Loucy (cell line): ENCODE measurements at regions not wholly inside any gene's neighbourhood (a gene's known extent, or its start where the extent isn't known, plus 50 kb on each side); places are given as distances from the start of the nearest gene placed in this dataset.

Experiments used
- H2AFZ ChIP-seq: fragments of 200-600 bp; sonication (generic); 2 replicates; pipeline ENCODE4 v1.6.0; 2016; ENCODE audit warnings: antibody characterized with exemption, mild to moderate bottlenecking, low read length, moderate library complexity
- H3F3A ChIP-seq: fragments of 200-600 bp; 2 replicates; pipeline ENCODE4 v1.6.0; 2016; ENCODE audit warnings: antibody characterized with exemption, low read depth, mild to moderate bottlenecking
- H3K27me3 ChIP-seq: fragments of 200-600 bp; sonication (generic); 2 replicates; pipeline ENCODE4 v1.6.1; 2014; ENCODE audit warnings: low read length, mild to moderate bottlenecking; ENCODE audit not compliant: insufficient read depth, poor library complexity, severe bottlenecking
- H3K36me3 ChIP-seq: fragments of 200-600 bp; sonication (generic); 2 replicates; pipeline ENCODE4 v1.6.1; 2016; ENCODE audit warnings: low read length; ENCODE audit not compliant: insufficient read depth
- H3K4me1 ChIP-seq: fragments of 200-600 bp; sonication (generic); 2 replicates; pipeline ENCODE4 v1.5.1; 2014; ENCODE audit warnings: low read length, mild to moderate bottlenecking; ENCODE audit not compliant: insufficient read depth, poor library complexity, severe bottlenecking
- H3K4me2 ChIP-seq: fragments of 200-600 bp; sonication (generic); 2 replicates; pipeline ENCODE4 v1.6.0; 2014; ENCODE audit warnings: antibody characterized with exemption, low read length, low read depth, mild to moderate bottlenecking; ENCODE audit not compliant: poor library complexity, severe bottlenecking
- H3K4me3 ChIP-seq: fragments of 200-600 bp; sonication (generic); 2 replicates; pipeline ENCODE4 v1.5.1; 2014; ENCODE audit warnings: low read length, mild to moderate bottlenecking, mixed read lengths; ENCODE audit not compliant: poor library complexity, severe bottlenecking
- H3K79me2 ChIP-seq: fragments of 200-600 bp; sonication (generic); 2 replicates; pipeline ENCODE4 v1.6.1; 2014; ENCODE audit warnings: low read length; ENCODE audit not compliant: insufficient read depth
- H3K9ac ChIP-seq: fragments of 200-600 bp; sonication (generic); 2 replicates; pipeline ENCODE4 v1.6.0; 2014; ENCODE audit warnings: mild to moderate bottlenecking, low read depth, low read length, moderate library complexity; ENCODE audit not compliant: poor library complexity, severe bottlenecking
- H3K9me2 ChIP-seq: fragments of 200-600 bp; sonication (generic); replicated peaks from 2 replicates; pipeline ENCODE4 v1.6.1; 2016; ENCODE audit warnings: low read depth, low read length, mixed read lengths
- H3K9me3 ChIP-seq: fragments of 200-600 bp; sonication (generic); 2 replicates; pipeline ENCODE4 v1.6.1; 2014; ENCODE audit warnings: mild to moderate bottlenecking, antibody characterized with exemption, low read length, low read depth; ENCODE audit not compliant: insufficient read depth
- H4K20me1 ChIP-seq: fragments of 200-600 bp; sonication (generic); 2 replicates; pipeline ENCODE4 v1.6.0; 2014; ENCODE audit warnings: antibody characterized with exemption, low read length, mild to moderate bottlenecking; ENCODE audit not compliant: insufficient read depth, poor library complexity, severe bottlenecking
- CTCF ChIP-seq: fragments of 200-600 bp; sonication (generic); conservative IDR thresholded peaks from 2 replicates; pipeline ENCODE4 v1.5.1; 2014; ENCODE audit warnings: mild to moderate bottlenecking, antibody characterized with exemption, low read length
- EZH2phosphoT487 ChIP-seq: fragments of 200-600 bp; IDR thresholded peaks from 2 replicates; pipeline ENCODE4 v1.6.1; 2018; ENCODE audit warnings: antibody characterized with exemption, mild to moderate bottlenecking, moderate library complexity, borderline replicate concordance

DNA sequence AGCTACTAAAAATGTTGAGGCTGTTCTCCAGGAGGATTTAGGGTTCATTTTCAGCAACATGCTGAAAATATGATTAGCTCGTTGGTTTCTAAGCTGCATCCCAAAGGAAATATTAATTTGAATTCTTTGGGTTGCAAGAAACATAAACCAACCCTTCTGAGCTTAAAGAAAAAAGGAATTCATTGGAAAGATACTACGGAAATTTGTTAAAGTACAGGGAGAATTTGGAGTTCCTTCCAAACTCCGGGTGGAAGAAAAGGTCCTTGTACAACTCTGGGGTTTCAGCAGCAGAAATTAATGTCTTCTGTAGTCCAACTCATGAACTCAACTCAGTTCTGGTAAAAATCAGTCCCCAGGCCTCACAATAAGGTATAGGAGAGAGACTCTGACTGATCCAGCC is 712.9 kb downstream of the UTRN start:
- Histone ChIP-seq H3F3A (no peaks in the 10 kb centered on the region), H4K20me1 (no peaks in the 10 kb centered on the region), H3K36me3 (no peaks in the 10 kb centered on the region), H3K79me2 (no peaks in the 10 kb centered on the region), H3K9ac (no peak overlapping the region), H3K9me3 (no peaks in the 10 kb centered on the region), H3K4me2 (no peak overlapping the region), H3K4me1 (no peaks in the 10 kb centered on the region), H3K27me3 (no peaks in the 10 kb centered on the region), H3K9me2 (no peaks in the 10 kb centered on the region), H2AFZ (no peak overlapping the region), H3K4me3 (no peak overlapping the region)
- no peak for TF ChIP-seq EZH2phosphoT487
- TF ChIP-seq CTCF: no peak

GRCh38 chr6:144999127-144999526 is 714.0 kb downstream of the UTRN start:
- Histone ChIP-seq H3K9ac (no peak overlapping the region), H3K4me1 (no peaks in the 10 kb centered on the region), H3K9me2 (no peaks in the 10 kb centered on the region), H3K79me2 (no peaks in the 10 kb centered on the region), H3K9me3 (no peaks in the 10 kb centered on the region), H4K20me1 (no peaks in the 10 kb centered on the region), H3K36me3 (no peaks in the 10 kb centered on the region), H3F3A (no peaks in the 10 kb centered on the region), H3K4me2 (no peak overlapping the region), H3K27me3 (no peaks in the 10 kb centered on the region), H3K4me3 (no peak overlapping the region), H2AFZ (no peak overlapping the region)
- TF ChIP-seq CTCF: no peak
- TF ChIP-seq EZH2phosphoT487: no peak

DNA sequence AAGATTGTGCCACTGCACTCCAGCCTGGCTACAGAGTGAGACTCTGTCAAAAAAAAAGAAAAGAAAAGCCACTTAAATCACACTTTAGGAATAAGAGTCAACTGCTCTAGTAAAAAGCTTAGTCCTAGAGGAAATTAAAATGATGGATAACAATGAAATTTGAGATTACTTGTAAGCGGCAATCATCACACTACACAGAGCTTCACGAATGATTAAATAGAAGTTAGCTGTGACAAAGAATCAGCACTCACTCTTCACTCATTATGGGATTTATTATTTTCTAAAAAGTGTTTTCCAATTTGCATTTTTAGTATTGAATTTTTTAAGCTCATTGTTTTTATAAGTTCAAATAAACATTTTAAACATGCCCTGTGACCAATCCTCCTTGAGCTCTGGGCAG is 718.0 kb downstream of the UTRN start:
- H4K20me1 ChIP-seq: no peaks in the 10 kb centered on the region
- H3K27me3 ChIP-seq: no peaks in the 10 kb centered on the region
- no peaks in the 10 kb centered on the region for H3K9me2 ChIP-seq
- H3K9ac ChIP-seq: no peak overlapping the region
- H3K4me2 ChIP-seq: no peak overlapping the region
- H3K36me3 ChIP-seq: no peaks in the 10 kb centered on the region
- TF ChIP-seq EZH2phosphoT487 (no peak), CTCF (no peak)
- no peaks in the 10 kb centered on the region for H3K9me3 ChIP-seq
- H3K4me3 ChIP-seq: no peak overlapping the region
- no peaks in the 10 kb centered on the region for H3K79me2 ChIP-seq
- no peak overlapping the region for H2AFZ ChIP-seq
- no peaks in the 10 kb centered on the region for H3F3A ChIP-seq
- no peaks in the 10 kb centered on the region for H3K4me1 ChIP-seq
